ENCODE measurements at regions not wholly inside any gene's neighbourhood (a gene's known extent, or its start where the extent isn't known, plus 50 kb on each side); places are given as distances from the start of the nearest gene placed in this dataset.

DNA sequence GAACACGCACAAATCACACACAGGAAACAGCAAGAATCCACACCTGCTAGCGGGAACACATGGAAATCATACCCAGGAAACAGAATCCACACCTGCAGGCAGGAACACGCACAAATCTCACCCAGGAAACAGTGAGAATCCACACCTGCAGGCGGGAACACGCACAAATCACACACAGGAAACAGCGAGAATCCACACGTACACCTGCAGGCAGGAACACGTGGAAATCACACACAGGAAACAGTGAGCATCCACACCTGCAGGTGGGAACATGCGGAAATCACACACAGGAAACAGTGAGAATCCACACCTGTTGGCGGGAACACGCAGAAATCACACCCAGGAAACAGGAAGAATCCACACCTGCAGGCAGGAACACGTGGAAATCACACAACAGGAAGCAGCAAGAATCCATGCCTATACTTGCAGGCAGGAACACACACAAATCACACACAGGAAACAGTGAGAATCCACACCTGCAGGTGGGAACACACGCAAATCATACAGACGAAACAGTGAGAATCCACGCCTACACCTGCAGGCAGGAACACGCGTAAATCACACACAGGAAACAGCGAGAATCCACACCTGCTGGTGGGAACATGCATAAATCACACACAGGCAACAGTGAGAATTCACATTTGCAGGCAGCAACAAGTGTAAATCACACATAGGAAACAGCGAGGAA is 108.6 kb downstream of the DLL1 start:
- TF ChIP-seq, protein P1, sequence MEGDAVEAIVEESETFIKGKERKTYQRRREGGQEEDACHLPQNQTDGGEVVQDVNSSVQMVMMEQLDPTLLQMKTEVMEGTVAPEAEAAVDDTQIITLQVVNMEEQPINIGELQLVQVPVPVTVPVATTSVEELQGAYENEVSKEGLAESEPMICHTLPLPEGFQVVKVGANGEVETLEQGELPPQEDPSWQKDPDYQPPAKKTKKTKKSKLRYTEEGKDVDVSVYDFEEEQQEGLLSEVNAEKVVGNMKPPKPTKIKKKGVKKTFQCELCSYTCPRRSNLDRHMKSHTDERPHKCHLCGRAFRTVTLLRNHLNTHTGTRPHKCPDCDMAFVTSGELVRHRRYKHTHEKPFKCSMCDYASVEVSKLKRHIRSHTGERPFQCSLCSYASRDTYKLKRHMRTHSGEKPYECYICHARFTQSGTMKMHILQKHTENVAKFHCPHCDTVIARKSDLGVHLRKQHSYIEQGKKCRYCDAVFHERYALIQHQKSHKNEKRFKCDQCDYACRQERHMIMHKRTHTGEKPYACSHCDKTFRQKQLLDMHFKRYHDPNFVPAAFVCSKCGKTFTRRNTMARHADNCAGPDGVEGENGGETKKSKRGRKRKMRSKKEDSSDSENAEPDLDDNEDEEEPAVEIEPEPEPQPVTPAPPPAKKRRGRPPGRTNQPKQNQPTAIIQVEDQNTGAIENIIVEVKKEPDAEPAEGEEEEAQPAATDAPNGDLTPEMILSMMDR (IDR thresholded peaks at IDR 0.05; ENCODE audit: low read depth, low read length, poor library complexity, severe bottlenecking): no peak
- TF ChIP-seq EZH2phosphoT487 (IDR thresholded peaks at IDR 0.05; ENCODE audit: borderline replicate concordance, low read length): no peak
